ENCODE measurements at regions not wholly inside any gene's neighbourhood (a gene's known extent, or its start where the extent isn't known, plus 50 kb on each side); places are given as distances from the start of the nearest gene placed in this dataset.

DNA sequence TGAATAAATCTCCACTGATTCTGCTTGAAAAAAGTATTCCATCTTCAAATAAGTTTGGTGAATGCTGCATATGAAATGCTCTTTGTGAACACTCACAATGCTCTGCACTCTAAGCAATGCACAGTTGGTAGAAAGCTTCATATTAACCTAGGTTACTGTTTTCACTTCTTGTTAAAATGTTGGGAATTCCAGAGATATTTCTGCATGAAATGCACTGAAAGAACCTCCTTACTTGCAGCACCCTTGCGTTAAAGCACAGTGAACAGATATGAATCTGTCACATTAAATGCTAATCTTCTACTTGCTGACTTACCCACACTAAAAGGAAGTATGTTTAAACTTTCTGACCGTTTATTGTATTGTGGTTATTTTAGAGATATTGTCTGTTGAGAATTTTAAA lies 584.1 kb upstream of the NUDT12 start:
- no peaks in the 10 kb centered on the region for H3K27me3 ChIP-seq (ENCODE audit: control insufficient read depth, extremely low read depth, insufficient read depth, low read length)
- no peaks in the 10 kb centered on the region for H3K9me1 ChIP-seq (ENCODE audit: control insufficient read depth, extremely low read depth, insufficient read depth, low read length)
- dilution Hi-C loops (cut with MboI; ENCODE audit: extremely low pct_ligation_motif_present, low sequenced_read_pairs): no loop called here
- TF ChIP-seq EZH2 (IDR thresholded peaks at IDR 0.05; ENCODE audit: low read length): no peak
- TF ChIP-seq, protein P1, sequence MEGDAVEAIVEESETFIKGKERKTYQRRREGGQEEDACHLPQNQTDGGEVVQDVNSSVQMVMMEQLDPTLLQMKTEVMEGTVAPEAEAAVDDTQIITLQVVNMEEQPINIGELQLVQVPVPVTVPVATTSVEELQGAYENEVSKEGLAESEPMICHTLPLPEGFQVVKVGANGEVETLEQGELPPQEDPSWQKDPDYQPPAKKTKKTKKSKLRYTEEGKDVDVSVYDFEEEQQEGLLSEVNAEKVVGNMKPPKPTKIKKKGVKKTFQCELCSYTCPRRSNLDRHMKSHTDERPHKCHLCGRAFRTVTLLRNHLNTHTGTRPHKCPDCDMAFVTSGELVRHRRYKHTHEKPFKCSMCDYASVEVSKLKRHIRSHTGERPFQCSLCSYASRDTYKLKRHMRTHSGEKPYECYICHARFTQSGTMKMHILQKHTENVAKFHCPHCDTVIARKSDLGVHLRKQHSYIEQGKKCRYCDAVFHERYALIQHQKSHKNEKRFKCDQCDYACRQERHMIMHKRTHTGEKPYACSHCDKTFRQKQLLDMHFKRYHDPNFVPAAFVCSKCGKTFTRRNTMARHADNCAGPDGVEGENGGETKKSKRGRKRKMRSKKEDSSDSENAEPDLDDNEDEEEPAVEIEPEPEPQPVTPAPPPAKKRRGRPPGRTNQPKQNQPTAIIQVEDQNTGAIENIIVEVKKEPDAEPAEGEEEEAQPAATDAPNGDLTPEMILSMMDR (optimal IDR thresholded peaks at IDR 0.05 in 1 of 3, IDR thresholded peaks at IDR 0.05 in 1 of 3, conservative IDR thresholded peaks at IDR 0.05 in 1 of 3; ENCODE audit: extremely low read depth in 1 of 3, insufficient read depth in 2 of 3, low read length in 3 of 3): no peak
- H2AFZ ChIP-seq (ENCODE audit: control insufficient read depth, low read length): no peak overlapping the region
- DNase-seq (ENCODE audit: low read depth, low spot score) (no peak), FAIRE-seq (no peak)
- no peaks in the 10 kb centered on the region for H3K9me3 ChIP-seq (ENCODE audit: control insufficient read depth, low read depth, low read length)
- H3K27ac ChIP-seq (ENCODE audit: control insufficient read depth, insufficient read depth, low read length): no peak overlapping the region
- H3K79me2 ChIP-seq (ENCODE audit: control insufficient read depth, insufficient read depth, low read length): no peaks in the 10 kb centered on the region
- no peaks in the 10 kb centered on the region for H3K4me1 ChIP-seq (ENCODE audit: control insufficient read depth, extremely low read depth, insufficient read depth, low read length)
- no peaks in the 10 kb centered on the region for H3K36me3 ChIP-seq (ENCODE audit: control insufficient read depth in 2 of 2, extremely low read depth in 1 of 2, insufficient read depth in 2 of 2, low read length in 2 of 2)
- H3K4me3 ChIP-seq (ENCODE audit: control insufficient read depth in 2 of 3, extremely low read depth in 1 of 3, insufficient read depth in 2 of 3, low read depth in 1 of 3, low read length in 3 of 3): no peak overlapping the region
- H3K4me2 ChIP-seq (ENCODE audit: control insufficient read depth, extremely low read depth, insufficient read depth, low read depth, low read length): no peak overlapping the region
- H3K9ac ChIP-seq (ENCODE audit: control insufficient read depth, extremely low read depth, insufficient read depth, low read length): no peak overlapping the region
- H4K20me1 ChIP-seq (ENCODE audit: control insufficient read depth, extremely low read depth, insufficient read depth, low read length): no peaks in the 10 kb centered on the region

DNA sequence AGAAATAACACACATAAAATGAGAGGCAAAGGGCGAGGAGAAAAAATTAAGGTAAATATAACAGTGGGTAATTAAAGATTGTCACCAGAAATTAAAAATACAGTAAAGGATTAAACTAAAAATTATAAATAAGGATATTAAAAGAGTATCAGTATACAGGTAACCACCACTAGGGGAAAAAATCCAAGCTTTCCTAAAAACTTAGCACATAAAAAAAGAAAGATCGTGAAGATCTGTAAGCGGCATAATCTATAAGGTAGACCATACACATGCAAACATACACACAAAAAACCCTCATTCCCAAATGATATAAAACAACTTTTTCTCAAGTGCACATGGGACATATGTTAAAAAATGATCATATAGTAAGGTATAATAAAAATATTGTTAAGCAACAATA lies 577.3 kb upstream of the NUDT12 start:
- H3K4me1 ChIP-seq (ENCODE audit: control insufficient read depth, extremely low read depth, insufficient read depth, low read length): no peaks in the 10 kb centered on the region
- no peak overlapping the region for H3K9ac ChIP-seq (ENCODE audit: control insufficient read depth, extremely low read depth, insufficient read depth, low read length)
- H3K36me3 ChIP-seq (ENCODE audit: control insufficient read depth in 2 of 2, extremely low read depth in 1 of 2, insufficient read depth in 2 of 2, low read length in 2 of 2): no peaks in the 10 kb centered on the region
- dilution Hi-C loops (cut with MboI; ENCODE audit: extremely low pct_ligation_motif_present, low sequenced_read_pairs): no loop called here
- no peak overlapping the region for H3K4me3 ChIP-seq (ENCODE audit: control insufficient read depth in 2 of 3, extremely low read depth in 1 of 3, insufficient read depth in 2 of 3, low read depth in 1 of 3, low read length in 3 of 3)
- H3K9me3 ChIP-seq (ENCODE audit: control insufficient read depth, low read depth, low read length): no peaks in the 10 kb centered on the region
- H3K79me2 ChIP-seq (ENCODE audit: control insufficient read depth, insufficient read depth, low read length): no peaks in the 10 kb centered on the region
- no peak overlapping the region for H3K27ac ChIP-seq (ENCODE audit: control insufficient read depth, insufficient read depth, low read length)
- H3K9me1 ChIP-seq (ENCODE audit: control insufficient read depth, extremely low read depth, insufficient read depth, low read length): no peaks in the 10 kb centered on the region
- no peak overlapping the region for H3K4me2 ChIP-seq (ENCODE audit: control insufficient read depth, extremely low read depth, insufficient read depth, low read depth, low read length)
- no peaks in the 10 kb centered on the region for H4K20me1 ChIP-seq (ENCODE audit: control insufficient read depth, extremely low read depth, insufficient read depth, low read length)
- no peak overlapping the region for H2AFZ ChIP-seq (ENCODE audit: control insufficient read depth, low read length)
- DNase-seq (ENCODE audit: low read depth, low spot score) (no peak), FAIRE-seq (no peak)
- no peaks in the 10 kb centered on the region for H3K27me3 ChIP-seq (ENCODE audit: control insufficient read depth, extremely low read depth, insufficient read depth, low read length)
- TF ChIP-seq EZH2 (IDR thresholded peaks at IDR 0.05; ENCODE audit: low read length): no peak
- TF ChIP-seq, protein P1 (optimal IDR thresholded peaks at IDR 0.05 in 1 of 3, IDR thresholded peaks at IDR 0.05 in 1 of 3, conservative IDR thresholded peaks at IDR 0.05 in 1 of 3; ENCODE audit: extremely low read depth in 1 of 3, insufficient read depth in 2 of 3, low read length in 3 of 3): no peak
